Ishikawa (cell line): ENCODE measurements at regions not wholly inside any gene's neighbourhood (a gene's known extent, or its start where the extent isn't known, plus 50 kb on each side); places are given as distances from the start of the nearest gene placed in this dataset.

Experiments
- CEBPB ChIP-seq: IDR thresholded peaks from 2 replicates; pipeline ENCODE4 v1.6.1; 2012
- CREB1 ChIP-seq: IDR thresholded peaks from 2 replicates; pipeline ENCODE4 v1.6.1; 2012; ENCODE audit warnings: low read depth
- EGR1 ChIP-seq: IDR thresholded peaks from 2 replicates; pipeline ENCODE4 v1.6.1; 2012
- EP300 ChIP-seq: IDR thresholded peaks from 2 replicates; pipeline ENCODE4 v1.6.1; 2012; ENCODE audit warnings: borderline replicate concordance
- FOXM1 ChIP-seq: IDR thresholded peaks from 2 replicates; pipeline ENCODE4 v1.6.1; 2012; ENCODE audit warnings: low read depth, borderline replicate concordance
- MAX ChIP-seq: IDR thresholded peaks from 2 replicates; pipeline ENCODE4 v1.6.1; 2012
- NFIC ChIP-seq: IDR thresholded peaks from 2 replicates; pipeline ENCODE4 v1.6.1; 2012
- RAD21 ChIP-seq: IDR thresholded peaks from 2 replicates; pipeline ENCODE4 v1.6.1; 2012; ENCODE audit warnings: low read depth
- REST ChIP-seq: IDR thresholded peaks from 2 replicates; pipeline ENCODE4 v1.6.1; 2012; ENCODE audit warnings: low read depth, mild to moderate bottlenecking
- TAF1 ChIP-seq: IDR thresholded peaks from 2 replicates; pipeline ENCODE4 v1.6.1; 2012; ENCODE audit warnings: low read depth, mild to moderate bottlenecking
- TCF12 ChIP-seq: IDR thresholded peaks from 2 replicates; pipeline ENCODE4 v1.6.1; 2012; ENCODE audit warnings: low read depth
- TEAD4 ChIP-seq: IDR thresholded peaks from 2 replicates; pipeline ENCODE4 v1.6.1; 2012
- USF1 ChIP-seq: IDR thresholded peaks from 2 replicates; pipeline ENCODE4 v1.6.1; 2012
- YY1 ChIP-seq: IDR thresholded peaks from 2 replicates; pipeline ENCODE4 v1.6.1; 2012; ENCODE audit warnings: low read depth
- ZBTB7A ChIP-seq: IDR thresholded peaks from 2 replicates; pipeline ENCODE4 v1.6.1; 2012; ENCODE audit warnings: low read depth

GRCh38 chr4:1515763-1516162, 109.5 kb upstream of the NKX1-1 start:
- no peak for TF ChIP-seq MAX
- no peak for TF ChIP-seq CEBPB
- TF ChIP-seq TAF1, result no peak
- no peak for TF ChIP-seq TCF12
- TF ChIP-seq FOXM1, result no peak
- TF ChIP-seq YY1, result no peak
- TF ChIP-seq RAD21, result no peak
- no peak for TF ChIP-seq TEAD4
- TF ChIP-seq REST, result no peak

- TF ChIP-seq USF1, result no peak
- no peak for TF ChIP-seq RAD21
- TF ChIP-seq TCF12, result no peak
- no peak for TF ChIP-seq TAF1
- TF ChIP-seq TEAD4, result no peak
- TF ChIP-seq EGR1, result no peak
- TF ChIP-seq FOXM1, result no peak
- TF ChIP-seq EP300, result no peak
- TF ChIP-seq NFIC, result no peak
- TF ChIP-seq MAX, result no peak
- TF ChIP-seq CREB1, result no peak
- no peak for TF ChIP-seq ZBTB7A
- no peak for TF ChIP-seq YY1
- no peak for TF ChIP-seq CEBPB
- no peak for TF ChIP-seq REST
Measured at GRCh38 chr4:1515156-1515555, 108.9 kb upstream of the NKX1-1 start.

GRCh38 chr4:1514612-1515011, 108.4 kb upstream of the NKX1-1 start:
- TF ChIP-seq TEAD4, result no peak
- TF ChIP-seq USF1, result no peak
- no peak for TF ChIP-seq CEBPB
- TF ChIP-seq TCF12, result no peak
- no peak for TF ChIP-seq YY1

- TF ChIP-seq FOXM1, result no peak
- no peak for TF ChIP-seq MAX
- TF ChIP-seq REST, result no peak
- no peak for TF ChIP-seq TAF1
- no peak for TF ChIP-seq ZBTB7A
- no peak for TF ChIP-seq EGR1
- TF ChIP-seq CREB1, result no peak
- no peak for TF ChIP-seq RAD21
- no peak for TF ChIP-seq EP300
- TF ChIP-seq CEBPB, result no peak
- TF ChIP-seq TEAD4, result no peak
- no peak for TF ChIP-seq USF1
- TF ChIP-seq YY1, result no peak
- no peak for TF ChIP-seq NFIC
- no peak for TF ChIP-seq TCF12
Measured at GRCh38 chr4:1513936-1514483, 107.8 kb upstream of the NKX1-1 start.
